Gastrocnemius medialis (tissue), 4 donors: ENCODE measurements at regions not wholly inside any gene's neighbourhood (a gene's known extent, or its start where the extent isn't known, plus 50 kb on each side); places are given as distances from the start of the nearest gene placed in this dataset.

Experiments used
- POLR2A ChIP-seq, 2 donors: fragments of 450-650 bp; IDR thresholded peaks; one replicate each; pipeline ENCODE4 v1.6.1; 2017; ENCODE audit warnings: antibody characterized with exemption in 2 of 2, mild to moderate bottlenecking in 2 of 2, moderate library complexity in 2 of 2
- TF ChIP-seq, protein P1 (sequence below), 5 experiments: fragments of 450-650 bp in 3 of 5; fragments of 200-600 bp in 2 of 5; sonication (generic) in 2 of 5; IDR thresholded peaks in 4 of 5; conservative IDR thresholded peaks in 1 of 5; 1 replicate in 4 of 5; 2 replicates in 1 of 5; pipeline ENCODE4 v1.5.1; 2016 to 2019; ENCODE audit warnings: antibody characterized with exemption in 5 of 5, mild to moderate bottlenecking in 3 of 5, moderate library complexity in 3 of 5

DNA sequence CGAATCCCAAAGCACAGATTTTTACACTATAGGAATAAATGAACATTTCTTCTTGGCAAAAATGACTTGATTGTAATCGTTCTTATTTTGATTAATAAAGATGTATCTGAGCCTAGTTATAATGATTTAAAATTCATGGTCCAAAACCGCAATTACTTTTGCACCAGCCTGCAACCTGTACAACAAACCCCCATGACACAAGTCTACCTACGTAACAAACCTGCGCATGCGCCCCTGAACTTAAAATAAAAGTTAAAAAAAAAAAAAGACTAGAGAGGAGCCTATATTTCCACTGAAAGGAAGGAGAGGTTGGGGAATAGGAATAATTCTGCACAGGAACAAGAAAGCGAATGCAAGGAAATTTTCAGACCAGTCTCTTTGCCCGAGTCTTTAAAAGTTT lies 145.2 kb downstream of the SCARB1 start:
- TF ChIP-seq, protein P1, sequence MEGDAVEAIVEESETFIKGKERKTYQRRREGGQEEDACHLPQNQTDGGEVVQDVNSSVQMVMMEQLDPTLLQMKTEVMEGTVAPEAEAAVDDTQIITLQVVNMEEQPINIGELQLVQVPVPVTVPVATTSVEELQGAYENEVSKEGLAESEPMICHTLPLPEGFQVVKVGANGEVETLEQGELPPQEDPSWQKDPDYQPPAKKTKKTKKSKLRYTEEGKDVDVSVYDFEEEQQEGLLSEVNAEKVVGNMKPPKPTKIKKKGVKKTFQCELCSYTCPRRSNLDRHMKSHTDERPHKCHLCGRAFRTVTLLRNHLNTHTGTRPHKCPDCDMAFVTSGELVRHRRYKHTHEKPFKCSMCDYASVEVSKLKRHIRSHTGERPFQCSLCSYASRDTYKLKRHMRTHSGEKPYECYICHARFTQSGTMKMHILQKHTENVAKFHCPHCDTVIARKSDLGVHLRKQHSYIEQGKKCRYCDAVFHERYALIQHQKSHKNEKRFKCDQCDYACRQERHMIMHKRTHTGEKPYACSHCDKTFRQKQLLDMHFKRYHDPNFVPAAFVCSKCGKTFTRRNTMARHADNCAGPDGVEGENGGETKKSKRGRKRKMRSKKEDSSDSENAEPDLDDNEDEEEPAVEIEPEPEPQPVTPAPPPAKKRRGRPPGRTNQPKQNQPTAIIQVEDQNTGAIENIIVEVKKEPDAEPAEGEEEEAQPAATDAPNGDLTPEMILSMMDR (IDR thresholded peaks at IDR 0.05 in 4 of 5, conservative IDR thresholded peaks at IDR 0.05 in 1 of 5) = no peak
- TF ChIP-seq POLR2A (IDR thresholded peaks at IDR 0.05) = no peak
